ENCODE measurements at regions not wholly inside any gene's neighbourhood (a gene's known extent, or its start where the extent isn't known, plus 50 kb on each side); places are given as distances from the start of the nearest gene placed in this dataset.

DNA sequence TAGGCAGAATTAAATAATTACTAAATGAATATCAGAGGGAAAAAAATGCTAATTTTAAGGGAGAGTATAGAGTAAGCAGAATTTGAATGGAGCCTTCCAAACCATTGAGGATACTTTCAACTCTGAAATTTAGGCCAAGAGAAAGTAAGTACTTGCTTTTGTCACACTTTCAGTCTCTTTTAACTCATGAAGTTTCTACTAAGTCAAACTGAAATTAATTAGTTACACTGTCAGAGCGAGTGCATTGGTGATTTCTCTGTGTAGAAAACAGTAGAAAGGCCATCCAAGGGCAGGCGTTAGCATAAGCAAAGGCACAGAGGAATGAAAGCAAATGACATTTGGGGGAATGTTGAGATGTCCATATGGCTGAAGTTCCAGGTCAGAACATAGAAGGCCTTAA lies 92.9 kb downstream of the PLEKHG1 start:
- ATAC-seq, result no peak
- TF ChIP-seq, protein P1, sequence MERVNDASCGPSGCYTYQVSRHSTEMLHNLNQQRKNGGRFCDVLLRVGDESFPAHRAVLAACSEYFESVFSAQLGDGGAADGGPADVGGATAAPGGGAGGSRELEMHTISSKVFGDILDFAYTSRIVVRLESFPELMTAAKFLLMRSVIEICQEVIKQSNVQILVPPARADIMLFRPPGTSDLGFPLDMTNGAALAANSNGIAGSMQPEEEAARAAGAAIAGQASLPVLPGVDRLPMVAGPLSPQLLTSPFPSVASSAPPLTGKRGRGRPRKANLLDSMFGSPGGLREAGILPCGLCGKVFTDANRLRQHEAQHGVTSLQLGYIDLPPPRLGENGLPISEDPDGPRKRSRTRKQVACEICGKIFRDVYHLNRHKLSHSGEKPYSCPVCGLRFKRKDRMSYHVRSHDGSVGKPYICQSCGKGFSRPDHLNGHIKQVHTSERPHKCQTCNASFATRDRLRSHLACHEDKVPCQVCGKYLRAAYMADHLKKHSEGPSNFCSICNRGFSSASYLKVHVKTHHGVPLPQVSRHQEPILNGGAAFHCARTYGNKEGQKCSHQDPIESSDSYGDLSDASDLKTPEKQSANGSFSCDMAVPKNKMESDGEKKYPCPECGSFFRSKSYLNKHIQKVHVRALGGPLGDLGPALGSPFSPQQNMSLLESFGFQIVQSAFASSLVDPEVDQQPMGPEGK (CRISPR knock-in tag; IDR thresholded peaks at IDR 0.05; ENCODE audit: borderline replicate concordance), result no peak
- TF ChIP-seq RARB (CRISPR knock-in tag; IDR thresholded peaks at IDR 0.05), result no peak
- no peak for TF ChIP-seq ZFP30 (CRISPR knock-in tag; IDR thresholded peaks at IDR 0.05)
- no peak for TF ChIP-seq ISL1 (CRISPR knock-in tag; IDR thresholded peaks at IDR 0.05)
- no peak for TF ChIP-seq ARNTL (CRISPR knock-in tag; IDR thresholded peaks at IDR 0.05; ENCODE audit: borderline replicate concordance, low read depth)
- TF ChIP-seq ZFP3 (CRISPR knock-in tag; IDR thresholded peaks at IDR 0.05), result no peak
- no peak for TF ChIP-seq BACH2 (CRISPR knock-in tag; IDR thresholded peaks at IDR 0.05; ENCODE audit: borderline replicate concordance)
- no peak for TF ChIP-seq ZNF70 (CRISPR knock-in tag; IDR thresholded peaks at IDR 0.05)
- TF ChIP-seq, protein P2, sequence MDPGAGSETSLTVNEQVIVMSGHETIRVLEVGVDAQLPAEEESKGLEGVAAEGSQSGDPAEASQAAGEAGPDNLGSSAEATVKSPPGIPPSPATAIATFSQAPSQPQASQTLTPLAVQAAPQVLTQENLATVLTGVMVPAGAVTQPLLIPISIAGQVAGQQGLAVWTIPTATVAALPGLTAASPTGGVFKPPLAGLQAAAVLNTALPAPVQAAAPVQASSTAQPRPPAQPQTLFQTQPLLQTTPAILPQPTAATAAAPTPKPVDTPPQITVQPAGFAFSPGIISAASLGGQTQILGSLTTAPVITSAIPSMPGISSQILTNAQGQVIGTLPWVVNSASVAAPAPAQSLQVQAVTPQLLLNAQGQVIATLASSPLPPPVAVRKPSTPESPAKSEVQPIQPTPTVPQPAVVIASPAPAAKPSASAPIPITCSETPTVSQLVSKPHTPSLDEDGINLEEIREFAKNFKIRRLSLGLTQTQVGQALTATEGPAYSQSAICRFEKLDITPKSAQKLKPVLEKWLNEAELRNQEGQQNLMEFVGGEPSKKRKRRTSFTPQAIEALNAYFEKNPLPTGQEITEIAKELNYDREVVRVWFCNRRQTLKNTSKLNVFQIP (CRISPR knock-in tag; IDR thresholded peaks at IDR 0.05; ENCODE audit: borderline replicate concordance, low read depth), result no peak

DNA sequence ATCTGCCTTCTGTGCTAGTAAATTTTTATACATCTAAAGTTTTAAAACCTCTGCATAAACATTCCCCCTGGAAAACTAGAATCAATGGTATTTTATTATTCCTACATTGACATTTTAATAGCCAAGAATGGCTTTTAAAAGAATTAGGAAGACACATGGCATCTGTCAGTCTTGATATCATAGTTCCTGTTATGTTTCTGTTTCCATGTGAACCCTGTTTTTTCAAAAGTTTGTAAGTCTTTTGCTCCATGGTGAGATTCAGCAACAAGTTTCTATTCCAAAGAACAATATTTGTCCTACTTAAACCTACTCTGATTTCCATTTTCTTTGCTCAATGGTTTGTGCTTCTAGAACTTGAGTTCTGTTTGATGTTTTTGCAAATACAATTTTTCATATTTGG lies 95.2 kb downstream of the PLEKHG1 start:
- no peak for ATAC-seq
- TF ChIP-seq ZFP30 (CRISPR knock-in tag; IDR thresholded peaks at IDR 0.05), result no peak
- no peak for TF ChIP-seq GLIS3 (CRISPR knock-in tag; IDR thresholded peaks at IDR 0.05)
- no peak for TF ChIP-seq BACH2 (CRISPR knock-in tag; IDR thresholded peaks at IDR 0.05; ENCODE audit: borderline replicate concordance)
- no peak for TF ChIP-seq ISL1 (CRISPR knock-in tag; IDR thresholded peaks at IDR 0.05)
- TF ChIP-seq, protein P3, sequence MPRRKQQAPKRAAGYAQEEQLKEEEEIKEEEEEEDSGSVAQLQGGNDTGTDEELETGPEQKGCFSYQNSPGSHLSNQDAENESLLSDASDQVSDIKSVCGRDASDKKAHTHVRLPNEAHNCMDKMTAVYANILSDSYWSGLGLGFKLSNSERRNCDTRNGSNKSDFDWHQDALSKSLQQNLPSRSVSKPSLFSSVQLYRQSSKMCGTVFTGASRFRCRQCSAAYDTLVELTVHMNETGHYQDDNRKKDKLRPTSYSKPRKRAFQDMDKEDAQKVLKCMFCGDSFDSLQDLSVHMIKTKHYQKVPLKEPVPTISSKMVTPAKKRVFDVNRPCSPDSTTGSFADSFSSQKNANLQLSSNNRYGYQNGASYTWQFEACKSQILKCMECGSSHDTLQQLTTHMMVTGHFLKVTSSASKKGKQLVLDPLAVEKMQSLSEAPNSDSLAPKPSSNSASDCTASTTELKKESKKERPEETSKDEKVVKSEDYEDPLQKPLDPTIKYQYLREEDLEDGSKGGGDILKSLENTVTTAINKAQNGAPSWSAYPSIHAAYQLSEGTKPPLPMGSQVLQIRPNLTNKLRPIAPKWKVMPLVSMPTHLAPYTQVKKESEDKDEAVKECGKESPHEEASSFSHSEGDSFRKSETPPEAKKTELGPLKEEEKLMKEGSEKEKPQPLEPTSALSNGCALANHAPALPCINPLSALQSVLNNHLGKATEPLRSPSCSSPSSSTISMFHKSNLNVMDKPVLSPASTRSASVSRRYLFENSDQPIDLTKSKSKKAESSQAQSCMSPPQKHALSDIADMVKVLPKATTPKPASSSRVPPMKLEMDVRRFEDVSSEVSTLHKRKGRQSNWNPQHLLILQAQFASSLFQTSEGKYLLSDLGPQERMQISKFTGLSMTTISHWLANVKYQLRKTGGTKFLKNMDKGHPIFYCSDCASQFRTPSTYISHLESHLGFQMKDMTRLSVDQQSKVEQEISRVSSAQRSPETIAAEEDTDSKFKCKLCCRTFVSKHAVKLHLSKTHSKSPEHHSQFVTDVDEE (CRISPR knock-in tag; IDR thresholded peaks at IDR 0.05), result no peak
- no peak for TF ChIP-seq ZFP3 (CRISPR knock-in tag; IDR thresholded peaks at IDR 0.05)
- no peak for TF ChIP-seq ZNF70 (CRISPR knock-in tag; IDR thresholded peaks at IDR 0.05)
- no peak for TF ChIP-seq ARNTL (CRISPR knock-in tag; IDR thresholded peaks at IDR 0.05; ENCODE audit: borderline replicate concordance, low read depth)
- TF ChIP-seq, protein P4, sequence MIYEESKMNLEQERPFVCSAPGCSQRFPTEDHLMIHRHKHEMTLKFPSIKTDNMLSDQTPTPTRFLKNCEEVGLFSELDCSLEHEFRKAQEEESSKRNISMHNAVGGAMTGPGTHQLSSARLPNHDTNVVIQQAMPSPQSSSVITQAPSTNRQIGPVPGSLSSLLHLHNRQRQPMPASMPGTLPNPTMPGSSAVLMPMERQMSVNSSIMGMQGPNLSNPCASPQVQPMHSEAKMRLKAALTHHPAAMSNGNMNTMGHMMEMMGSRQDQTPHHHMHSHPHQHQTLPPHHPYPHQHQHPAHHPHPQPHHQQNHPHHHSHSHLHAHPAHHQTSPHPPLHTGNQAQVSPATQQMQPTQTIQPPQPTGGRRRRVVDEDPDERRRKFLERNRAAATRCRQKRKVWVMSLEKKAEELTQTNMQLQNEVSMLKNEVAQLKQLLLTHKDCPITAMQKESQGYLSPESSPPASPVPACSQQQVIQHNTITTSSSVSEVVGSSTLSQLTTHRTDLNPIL (CRISPR knock-in tag; IDR thresholded peaks at IDR 0.05; ENCODE audit: low read depth), result no peak
- TF ChIP-seq, protein P5, sequence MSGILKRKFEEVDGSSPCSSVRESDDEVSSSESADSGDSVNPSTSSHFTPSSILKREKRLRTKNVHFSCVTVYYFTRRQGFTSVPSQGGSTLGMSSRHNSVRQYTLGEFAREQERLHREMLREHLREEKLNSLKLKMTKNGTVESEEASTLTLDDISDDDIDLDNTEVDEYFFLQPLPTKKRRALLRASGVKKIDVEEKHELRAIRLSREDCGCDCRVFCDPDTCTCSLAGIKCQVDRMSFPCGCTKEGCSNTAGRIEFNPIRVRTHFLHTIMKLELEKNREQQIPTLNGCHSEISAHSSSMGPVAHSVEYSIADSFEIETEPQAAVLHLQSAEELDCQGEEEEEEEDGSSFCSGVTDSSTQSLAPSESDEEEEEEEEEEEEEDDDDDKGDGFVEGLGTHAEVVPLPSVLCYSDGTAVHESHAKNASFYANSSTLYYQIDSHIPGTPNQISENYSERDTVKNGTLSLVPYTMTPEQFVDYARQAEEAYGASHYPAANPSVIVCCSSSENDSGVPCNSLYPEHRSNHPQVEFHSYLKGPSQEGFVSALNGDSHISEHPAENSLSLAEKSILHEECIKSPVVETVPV (CRISPR knock-in tag; IDR thresholded peaks at IDR 0.05), result no peak
- TF ChIP-seq ESRRG (CRISPR knock-in tag; IDR thresholded peaks at IDR 0.05), result no peak
- no peak for TF ChIP-seq TOX (CRISPR knock-in tag; IDR thresholded peaks at IDR 0.05; ENCODE audit: borderline replicate concordance)
- no peak for TF ChIP-seq ZNF8 (CRISPR knock-in tag; IDR thresholded peaks at IDR 0.05)
- TF ChIP-seq CSDC2 (CRISPR knock-in tag; IDR thresholded peaks at IDR 0.05), result no peak
- TF ChIP-seq, protein P2 (CRISPR knock-in tag; IDR thresholded peaks at IDR 0.05; ENCODE audit: borderline replicate concordance, low read depth), result no peak

DNA sequence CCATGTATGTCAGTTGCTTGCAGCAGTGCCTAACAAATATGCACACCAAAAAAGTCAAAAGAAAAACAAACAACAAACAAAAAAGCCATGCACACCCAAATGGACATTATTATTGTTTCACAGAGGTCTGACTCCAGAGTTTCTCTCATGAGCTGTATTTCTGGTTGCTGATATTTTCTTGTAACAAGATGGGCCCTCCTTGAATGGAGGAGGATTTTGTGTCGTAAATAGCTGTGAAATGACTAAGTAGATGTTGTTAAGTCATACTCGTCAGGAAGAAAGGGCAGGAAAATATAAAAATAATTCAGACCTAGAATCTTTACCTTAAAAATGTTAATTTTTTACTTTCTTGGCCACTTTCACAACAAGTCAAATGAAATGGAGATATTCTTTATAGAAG lies 96.0 kb downstream of the PLEKHG1 start:
- TF ChIP-seq ZNF70 (CRISPR knock-in tag; IDR thresholded peaks at IDR 0.05) (no peak), PPARA (CRISPR knock-in tag; IDR thresholded peaks at IDR 0.05; ENCODE audit: borderline replicate concordance) (no peak), TOX (CRISPR knock-in tag; IDR thresholded peaks at IDR 0.05; ENCODE audit: borderline replicate concordance) (no peak), ZFP30 (CRISPR knock-in tag; IDR thresholded peaks at IDR 0.05) (no peak), RARB (CRISPR knock-in tag; IDR thresholded peaks at IDR 0.05) (no peak), ESRRG (CRISPR knock-in tag; IDR thresholded peaks at IDR 0.05) (no peak), ARNTL (CRISPR knock-in tag; IDR thresholded peaks at IDR 0.05; ENCODE audit: borderline replicate concordance, low read depth) (no peak), SNAI2 (CRISPR knock-in tag; IDR thresholded peaks at IDR 0.05) (no peak), BACH2 (CRISPR knock-in tag; IDR thresholded peaks at IDR 0.05; ENCODE audit: borderline replicate concordance) (no peak), ZNF565 (CRISPR knock-in tag; conservative IDR thresholded peaks at IDR 0.05; ENCODE audit: low read depth) (no peak), ISL1 (CRISPR knock-in tag; IDR thresholded peaks at IDR 0.05) (no peak), ZC3H10 (CRISPR knock-in tag; IDR thresholded peaks at IDR 0.05) (no peak), GLIS3 (CRISPR knock-in tag; IDR thresholded peaks at IDR 0.05) (no peak)
- TF ChIP-seq, protein P4 (CRISPR knock-in tag; IDR thresholded peaks at IDR 0.05; ENCODE audit: low read depth), result no peak
- ATAC-seq, result no peak

Data from SK-N-SH treated with all-trans-retinoic acid at 6 μM for 48 hours (cell line).